GM04504 (cell line): ENCODE measurements at regions not wholly inside any gene's neighbourhood (a gene's known extent, or its start where the extent isn't known, plus 50 kb on each side); places are given as distances from the start of the nearest gene placed in this dataset.
A peak's percentile ranks its signal among the peaks of the same experiment; 100 is the strongest.

ENCODE experiments used
- DNase-seq: peaks from one replicate; pipeline ENCODE4 v3.0.0-alpha.2; 2012; ENCODE audit warnings: low read depth

- DNase-seq, result no peak
These were observed 64.2 kb downstream of the RBM43 start for GRCh38 chr2:151197184-151198108.

GRCh38 chr2:151193576-151193975, 68.1 kb downstream of the RBM43 start:
- no peak for DNase-seq

- no peak for DNase-seq
These were observed 69.0 kb downstream of the RBM43 start for GRCh38 chr2:151192681-151193080.

GRCh38 chr2:151191001-151191400, 70.7 kb downstream of the RBM43 start:
- DNase-seq, result no peak

- DNase-seq, result no peak
These were observed 72.5 kb downstream of the RBM43 start for GRCh38 chr2:151189125-151189524.

- DNase-seq, result no peak
These were observed 75.7 kb downstream of the RBM43 start for GRCh38 chr2:151186011-151186410.

- DNase-seq, result no peak
These were observed 78.5 kb downstream of the RBM43 start for GRCh38 chr2:151182899-151183809.

- no peak for DNase-seq
These were observed 79.3 kb downstream of the RBM43 start for GRCh38 chr2:151182396-151182795.

- DNase-seq, result no peak
These were observed 80.1 kb downstream of the RBM43 start for GRCh38 chr2:151181524-151181923.

GRCh38 chr2:151180123-151180522, 81.5 kb downstream of the RBM43 start:
- no peak for DNase-seq

- DNase-seq, result no peak
These were observed 83.5 kb downstream of the RBM43 start for GRCh38 chr2:151178207-151178606.

GRCh38 chr2:151177756-151178155, 83.9 kb downstream of the RBM43 start:
- DNase-seq, result no peak

- DNase-seq, result no peak
These were observed 85.0 kb downstream of the RBM43 start for GRCh38 chr2:151176661-151177060.

- DNase-seq, result no peak
These were observed 85.8 kb downstream of the RBM43 start for GRCh38 chr2:151175864-151176263.

- no peak for DNase-seq
These were observed 87.5 kb downstream of the RBM43 start for GRCh38 chr2:151174127-151174526.

- DNase-seq, result no peak
These were observed 90.5 kb downstream of the RBM43 start for GRCh38 chr2:151171186-151171585.

- no peak for DNase-seq
These were observed 95.3 kb downstream of the RBM43 start for GRCh38 chr2:151166410-151166809.

GRCh38 chr2:151165105-151165684, 96.5 kb downstream of the RBM43 start:
- DNase-seq, result no peak

GRCh38 chr2:151161821-151162551, 99.7 kb downstream of the RBM43 start:
- peak; percentile 17 for DNase-seq

GRCh38 chr2:151159109-151159662, 102.5 kb downstream of the RBM43 start:
- no peak for DNase-seq

- DNase-seq, result no peak
These were observed 104.5 kb downstream of the RBM43 start for GRCh38 chr2:151157000-151157735.
